Muscle of arm (tissue), 1 donor: ENCODE measurements at regions not wholly inside any gene's neighbourhood (a gene's known extent, or its start where the extent isn't known, plus 50 kb on each side); places are given as distances from the start of the nearest gene placed in this dataset.

Experiments used
- DNase-seq: peaks from one replicate; pipeline ENCODE4 v3.0.0-alpha.2; 2013

GRCh38 chr18:44135741-44136140 is 544.9 kb upstream of the SETBP1 start:
- DNase-seq = no peak

- no peak for DNase-seq
These were observed 544.4 kb upstream of the SETBP1 start for GRCh38 chr18:44136326-44136725.

- DNase-seq = no peak
These were observed 537.6 kb upstream of the SETBP1 start for GRCh38 chr18:44143072-44143471.

- DNase-seq = no peak
These were observed 531.0 kb upstream of the SETBP1 start for GRCh38 chr18:44149706-44150105.

DNA sequence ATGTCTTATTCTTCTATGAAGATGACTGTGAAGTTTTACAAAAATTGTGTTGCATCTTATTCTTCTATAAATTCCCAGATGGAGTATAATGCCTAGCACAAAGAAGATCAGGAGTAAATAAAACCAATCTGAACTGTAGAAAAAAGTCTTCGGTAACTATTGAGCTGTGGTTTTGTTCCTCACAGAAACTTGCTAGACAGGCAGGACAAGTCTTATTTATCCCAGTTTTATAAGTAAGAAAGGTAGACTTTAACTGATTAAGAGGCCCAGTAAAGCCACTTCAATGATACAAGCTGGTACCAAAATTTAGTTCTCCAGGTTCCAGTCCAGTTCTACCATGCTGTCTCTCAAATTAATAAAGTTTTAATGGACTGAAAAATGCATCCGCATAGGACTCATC is 526.7 kb upstream of the SETBP1 start:
- no peak for DNase-seq

- peak; percentile 48 for DNase-seq
These were observed 524.6 kb upstream of the SETBP1 start for GRCh38 chr18:44156126-44156525.

GRCh38 chr18:44156776-44157335 is 523.8 kb upstream of the SETBP1 start:
- DNase-seq = no peak

DNA sequence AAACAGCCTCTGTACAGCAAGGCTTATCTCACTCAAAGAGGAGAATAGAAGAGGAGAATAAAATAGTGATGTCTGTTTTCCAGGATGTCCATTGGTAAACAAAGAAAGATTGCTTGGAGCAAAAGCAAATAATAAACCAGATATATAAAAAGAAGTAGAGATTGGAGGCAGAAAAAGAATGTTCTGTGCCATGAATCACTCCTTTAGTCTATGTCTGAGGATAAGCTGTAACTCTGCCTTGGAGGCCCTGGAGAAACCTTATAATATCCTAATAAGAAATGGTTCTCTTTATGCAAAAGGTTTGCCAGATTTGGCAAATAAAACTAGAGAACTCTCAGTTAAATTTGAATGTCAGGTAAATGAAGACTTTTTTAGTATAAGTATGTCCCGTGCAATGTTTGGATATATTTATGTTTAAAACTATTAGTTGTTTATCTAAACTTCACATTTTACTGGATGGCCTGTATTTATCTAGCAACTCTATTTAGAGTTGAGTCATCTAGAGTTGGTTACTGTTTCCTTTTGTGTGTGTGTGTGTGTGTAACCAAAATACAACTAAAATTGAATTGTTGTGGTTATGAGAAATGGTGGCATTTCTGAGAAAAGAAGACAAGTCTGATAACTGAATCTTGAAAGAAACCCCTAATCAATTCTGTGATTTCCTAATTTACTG is 510.3 kb upstream of the SETBP1 start:
- DNase-seq = no peak

GRCh38 chr18:44171301-44171700 is 509.4 kb upstream of the SETBP1 start:
- no peak for DNase-seq

GRCh38 chr18:44175891-44176290 is 504.8 kb upstream of the SETBP1 start:
- DNase-seq = no peak

GRCh38 chr18:44178476-44178875 is 502.2 kb upstream of the SETBP1 start:
- DNase-seq = no peak

GRCh38 chr18:44179693-44180092 is 501.0 kb upstream of the SETBP1 start:
- no peak for DNase-seq

GRCh38 chr18:44180683-44181082 is 500.0 kb upstream of the SETBP1 start:
- DNase-seq = no peak

GRCh38 chr18:44181951-44182747 is 498.5 kb upstream of the SETBP1 start:
- no peak for DNase-seq

DNA sequence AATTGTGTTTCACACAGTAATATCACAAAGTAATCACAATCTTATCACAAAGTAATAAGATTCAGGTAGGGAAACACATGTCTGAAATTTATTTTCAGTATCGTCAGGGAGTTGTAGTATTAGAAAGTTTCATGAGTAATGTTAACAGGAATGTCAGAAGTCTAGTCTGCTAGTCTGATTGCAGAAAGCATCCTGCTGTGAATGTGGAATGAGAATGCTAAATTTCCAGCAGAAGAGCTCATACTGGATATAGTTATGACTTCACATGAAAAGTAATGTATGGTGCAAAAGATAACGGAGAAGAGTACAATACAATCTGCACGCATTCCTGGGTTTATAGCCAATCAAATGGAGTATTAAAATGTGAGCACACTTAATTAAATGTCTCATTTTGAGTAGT is 494.7 kb upstream of the SETBP1 start:
- no peak for DNase-seq

GRCh38 chr18:44187090-44187489 is 493.6 kb upstream of the SETBP1 start:
- no peak for DNase-seq

- DNase-seq = no peak
These were observed 485.1 kb upstream of the SETBP1 start for GRCh38 chr18:44195394-44196140.

GRCh38 chr18:44197832-44198611 is 482.7 kb upstream of the SETBP1 start:
- DNase-seq = no peak

- no peak for DNase-seq
These were observed 481.9 kb upstream of the SETBP1 start for GRCh38 chr18:44198612-44199284.

DNA sequence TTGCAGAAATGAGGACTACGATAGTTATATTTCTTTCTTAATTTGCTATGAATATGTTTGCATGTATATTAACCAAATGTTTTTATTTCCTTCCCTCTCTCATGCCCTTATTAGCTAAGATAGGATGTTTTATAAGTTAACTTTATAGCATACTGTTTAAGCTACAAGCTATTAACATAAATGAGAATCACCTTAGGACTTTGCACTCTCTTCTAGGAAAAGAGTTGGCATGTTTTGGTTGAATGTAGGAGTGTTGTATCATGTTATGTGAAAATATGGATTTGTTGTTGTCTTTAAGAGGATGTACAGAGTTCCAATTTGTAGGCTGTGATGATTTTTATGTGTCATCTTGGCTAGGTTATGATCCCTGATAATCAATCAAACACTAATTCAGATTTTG is 467.4 kb upstream of the SETBP1 start:
- no peak for DNase-seq

GRCh38 chr18:44214396-44214795 is 466.3 kb upstream of the SETBP1 start:
- no peak for DNase-seq
